Tibial artery (tissue), 4 donors: ENCODE measurements at regions not wholly inside any gene's neighbourhood (a gene's known extent, or its start where the extent isn't known, plus 50 kb on each side); places are given as distances from the start of the nearest gene placed in this dataset.

Experiments
- DNase-seq, 2 donors: peaks; one replicate each; pipeline ENCODE4 v3.0.0-alpha.2; 2019
- H3K27ac ChIP-seq, 2 donors: fragments of 200-600 bp; sonication (generic) in 1 of 2; 1 replicate in 1 of 2; 2 replicates in 1 of 2; pipeline ENCODE4 v1.5.1; 2018 to 2019; ENCODE audit warnings: mild to moderate bottlenecking in 1 of 2
- H3K27me3 ChIP-seq, 2 donors: fragments of 200-600 bp; sonication (generic) in 1 of 2; one replicate each; pipeline versions ENCODE4 v1.5.1 to v1.6.0; 2016 to 2019
- H3K36me3 ChIP-seq, 3 donors: fragments of 200-600 bp; sonication (generic) in 2 of 3; one replicate each; pipeline ENCODE4 v1.5.1; 2016 to 2019; ENCODE audit warnings: mild to moderate bottlenecking in 2 of 3
- H3K4me1 ChIP-seq, 4 donors: fragments of 200-600 bp; sonication (generic) in 2 of 4; 1 replicate in 3 of 4; 2 replicates in 1 of 4; pipeline ENCODE4 v1.5.1; 2016 to 2019
- H3K4me3 ChIP-seq, 2 donors: fragments of 200-600 bp; sonication (generic) in 1 of 2; 1 replicate in 1 of 2; 2 replicates in 1 of 2; pipeline ENCODE4 v1.5.1; 2018 to 2019; ENCODE audit warnings: mild to moderate bottlenecking in 2 of 2
- H3K9me3 ChIP-seq, 3 donors: fragments of 200-600 bp; sonication (generic) in 1 of 3; one replicate each; pipeline ENCODE4 v1.5.1; 2016 to 2019
- CTCF ChIP-seq, 2 experiments: fragments of 200-600 bp in 1 of 2; fragments of 450-650 bp in 1 of 2; IDR thresholded peaks; one replicate each; pipeline ENCODE4 v1.5.1; 2017 to 2019; ENCODE audit warnings: antibody characterized with exemption in 2 of 2, mild to moderate bottlenecking in 1 of 2, moderate library complexity in 1 of 2
- intact Hi-C: fragments of 100-400 bp; cut with DNase I; formaldehyde crosslinking; loops from one replicate; pipeline ENCODE4 v1.15.0; 2023; ENCODE audit warnings: low total_unique reads

- Histone ChIP-seq H3K27ac (no peak overlapping the region), H3K4me1 (peaks cover 0 to under 1% (median under 1%) of the 10 kb centered on the region in 4 donors)
- intact Hi-C loops = no loop called here
Measured at GRCh38 chr2:217505303-217505702, 497.5 kb downstream of the TNS1 start.

GRCh38 chr2:217501887-217502286 is 500.9 kb downstream of the TNS1 start:
- no peak overlapping the region for H3K27ac ChIP-seq
- no peak overlapping the region for H3K4me3 ChIP-seq
- H3K27me3 ChIP-seq = no peaks in the 10 kb centered on the region
- intact Hi-C loops = no loop called here
- no peaks in the 10 kb centered on the region for H3K36me3 ChIP-seq
- no peaks in the 10 kb centered on the region for H3K9me3 ChIP-seq
- DNase-seq = no peak
- H3K4me1 ChIP-seq = no peaks in the 10 kb centered on the region
- no peak for TF ChIP-seq CTCF (IDR thresholded peaks at IDR 0.05)

More at GRCh38 chr2:217505303-217505702, 497.5 kb downstream of the TNS1 start:
- DNase-seq = no peak
- TF ChIP-seq CTCF (IDR thresholded peaks at IDR 0.05) = no peak
- Histone ChIP-seq H3K9me3 (no peaks in the 10 kb centered on the region), H3K36me3 (no peaks in the 10 kb centered on the region), H3K4me3 (no peak overlapping the region), H3K27me3 (no peaks in the 10 kb centered on the region)

- H3K4me1 ChIP-seq = no peaks in the 10 kb centered on the region
- no peaks in the 10 kb centered on the region for H3K27me3 ChIP-seq
- DNase-seq = no peak
- no peak overlapping the region for H3K4me3 ChIP-seq
- no peaks in the 10 kb centered on the region for H3K36me3 ChIP-seq
- intact Hi-C loops = no loop called here
- no peaks in the 10 kb centered on the region for H3K9me3 ChIP-seq
- H3K27ac ChIP-seq = no peak overlapping the region
- no peak for TF ChIP-seq CTCF (IDR thresholded peaks at IDR 0.05)
Measured at GRCh38 chr2:217497843-217498377, 504.9 kb downstream of the TNS1 start.

- intact Hi-C loops = no loop called here
- Histone ChIP-seq H3K4me3 (no peak overlapping the region), H3K9me3 (no peaks in the 10 kb centered on the region), H3K27ac (no peak overlapping the region), H3K36me3 (no peaks in the 10 kb centered on the region), H3K4me1 (no peaks in the 10 kb centered on the region), H3K27me3 (no peaks in the 10 kb centered on the region)
- DNase-seq = no peak
- TF ChIP-seq CTCF (IDR thresholded peaks at IDR 0.05) = no peak
Measured at GRCh38 chr2:217494557-217494956, 508.2 kb downstream of the TNS1 start.

- Histone ChIP-seq H3K9me3 (no peaks in the 10 kb centered on the region), H3K4me3 (no peak overlapping the region), H3K27me3 (no peaks in the 10 kb centered on the region), H3K4me1 (no peaks in the 10 kb centered on the region), H3K36me3 (no peaks in the 10 kb centered on the region), H3K27ac (no peak overlapping the region)
- no peak for DNase-seq
- TF ChIP-seq CTCF (IDR thresholded peaks at IDR 0.05) = no peak
- intact Hi-C loops = no loop called here
Measured at GRCh38 chr2:217491271-217491670, 511.5 kb downstream of the TNS1 start.
